Activated CD4-positive, alpha-beta T cell treated with anti-CD3 and anti-CD28 coated beads for 48 hours (primary cell): ENCODE measurements at regions not wholly inside any gene's neighbourhood (a gene's known extent, or its start where the extent isn't known, plus 50 kb on each side); places are given as distances from the start of the nearest gene placed in this dataset.

ENCODE experiments used
- DNase-seq: peaks from one replicate; pipeline ENCODE4 v3.0.0-alpha.2; 2020

DNA sequence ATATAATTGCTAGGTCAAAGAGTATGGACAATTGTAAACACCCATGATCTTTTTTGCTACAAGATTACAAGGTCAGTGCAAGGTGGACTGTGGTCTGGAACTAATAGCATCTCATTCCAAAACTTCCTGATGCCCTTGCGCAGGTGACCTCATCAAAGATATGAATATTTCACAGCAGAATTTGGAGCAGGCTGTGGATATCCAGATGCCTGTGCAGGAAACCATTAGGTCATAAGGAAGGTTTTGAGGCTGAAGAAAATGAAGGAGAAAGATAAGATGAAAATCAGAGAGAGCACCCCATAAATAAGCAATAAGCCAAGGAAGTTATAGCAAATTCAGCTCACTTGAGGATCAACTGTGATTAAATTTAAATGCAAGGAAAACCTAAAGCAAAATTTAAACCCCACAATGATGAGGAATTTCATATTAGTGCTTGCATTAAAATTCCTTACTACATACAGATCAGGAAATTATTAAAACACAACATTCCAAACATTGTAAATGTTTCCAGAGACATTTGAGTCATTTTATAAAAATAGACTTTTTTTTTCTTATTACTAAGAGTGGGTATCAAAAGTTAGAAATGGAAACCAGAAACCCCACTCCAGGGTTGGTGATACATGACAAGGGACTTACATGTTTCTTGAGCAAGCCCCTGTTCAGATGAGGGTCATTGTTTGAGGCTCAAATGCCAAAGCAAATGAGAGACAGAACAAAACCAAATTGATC lies 100.7 kb upstream of the FAM9C start:
- DNase-seq: no peak

DNA sequence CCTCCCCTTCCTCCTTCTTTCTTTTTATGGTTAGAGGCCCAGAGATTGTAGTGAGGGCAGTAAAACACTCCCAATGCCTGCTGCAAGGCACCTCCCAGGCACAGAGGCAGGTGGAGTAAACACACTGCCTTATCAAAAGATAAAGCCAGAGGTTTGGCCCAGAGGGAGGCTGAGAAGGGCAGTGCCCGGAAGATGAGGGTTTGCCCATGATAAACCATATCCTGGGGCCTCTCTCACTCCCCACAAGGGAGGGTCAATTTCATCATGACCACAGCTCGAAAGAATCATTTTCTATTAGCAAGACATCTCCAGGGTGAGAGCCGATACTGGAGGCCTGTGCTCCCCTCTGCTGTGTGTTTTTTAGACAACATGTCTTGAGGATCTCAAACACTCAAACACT lies 98.5 kb upstream of the FAM9C start:
- DNase-seq: no peak

DNA sequence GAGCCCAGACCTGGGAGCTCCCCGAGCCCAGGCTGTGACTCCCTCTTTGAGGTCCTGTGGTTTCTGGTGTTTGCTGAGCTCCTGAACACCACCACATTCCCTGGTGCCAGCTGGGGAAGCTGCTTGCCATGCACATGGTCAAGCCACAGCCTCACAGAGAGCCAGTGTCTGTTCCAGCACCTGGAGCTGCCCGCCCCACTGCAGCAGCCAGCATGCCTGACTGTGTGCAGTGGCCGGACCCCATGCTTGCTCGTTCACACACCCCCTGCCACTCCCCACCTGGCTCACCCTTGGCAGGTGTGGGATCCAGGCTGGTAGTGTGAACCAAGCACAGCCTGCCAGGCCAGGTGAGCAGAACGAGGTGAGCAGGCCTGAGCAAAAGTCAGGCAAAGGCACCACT lies 95.6 kb upstream of the FAM9C start:
- DNase-seq: no peak

DNA sequence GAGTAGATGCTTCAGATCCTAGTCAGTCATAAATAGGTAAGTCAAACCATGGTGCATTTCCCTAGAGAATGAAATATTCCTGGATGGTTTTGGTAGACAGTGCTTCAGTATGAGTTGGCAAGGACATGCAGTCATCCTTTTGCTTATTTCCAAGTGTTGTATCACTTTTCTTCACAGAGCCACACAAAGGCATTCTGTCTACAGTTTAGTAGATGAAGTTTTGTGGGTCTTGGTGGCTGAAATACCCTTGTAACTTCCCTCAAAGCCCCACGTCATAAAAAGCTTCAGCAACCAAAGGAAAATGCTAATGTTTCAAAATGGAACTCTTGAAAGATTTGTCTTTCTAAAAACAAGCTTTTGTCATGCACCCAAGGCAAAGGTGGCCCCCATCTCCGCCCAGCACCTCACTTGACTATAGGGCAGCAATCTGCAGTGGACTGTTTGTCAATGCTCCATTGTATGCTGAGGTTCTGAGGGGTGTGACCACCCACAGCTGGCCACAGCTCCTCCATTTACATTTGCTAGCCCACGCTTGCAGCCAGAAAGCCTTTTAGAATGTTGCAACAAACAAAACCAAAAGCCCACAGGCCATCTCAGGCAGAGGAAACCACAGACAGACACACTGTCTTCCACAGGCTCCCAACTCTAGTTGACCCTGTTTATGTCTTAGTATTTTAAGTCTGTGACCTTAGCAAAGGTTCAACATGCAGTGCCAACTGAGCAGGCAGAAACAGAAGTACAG lies 87.1 kb upstream of the FAM9C start:
- no peak for DNase-seq

DNA sequence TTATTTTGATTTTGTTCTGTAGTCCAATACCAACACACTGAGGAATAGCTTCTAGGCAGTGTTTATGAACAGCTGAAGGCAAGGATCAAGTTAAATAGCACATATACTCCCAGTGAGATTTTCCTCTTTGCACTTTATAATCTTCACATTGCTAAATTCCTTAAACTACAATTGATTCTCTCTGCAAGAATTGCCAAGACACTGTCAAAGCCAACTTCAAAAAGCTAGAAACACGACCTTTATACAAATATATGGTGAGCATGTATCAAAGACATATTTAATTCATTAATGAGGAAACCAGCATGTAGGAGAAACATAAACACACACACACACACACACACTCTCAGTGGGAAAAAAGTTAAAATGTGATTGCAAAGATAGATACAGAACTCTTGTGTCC lies 86.4 kb upstream of the FAM9C start:
- DNase-seq: no peak

DNA sequence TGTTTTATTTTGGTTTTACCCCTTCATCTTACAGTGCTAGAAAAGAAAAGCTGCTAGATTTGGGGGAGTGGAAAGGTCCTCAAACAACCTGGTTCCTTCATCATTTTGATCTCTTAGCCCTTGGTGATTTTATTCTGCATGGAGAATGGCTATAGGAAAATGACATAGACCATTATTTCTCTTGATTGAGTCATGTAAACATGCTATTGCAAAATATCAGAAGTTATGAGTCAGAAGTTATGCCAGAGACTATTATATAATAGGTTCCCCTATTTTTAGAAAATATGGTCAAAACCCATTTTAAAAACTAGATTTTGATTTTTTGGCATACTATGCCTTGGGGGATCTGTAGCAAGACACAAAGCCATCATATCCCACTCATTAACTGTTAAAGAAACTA lies 83.7 kb upstream of the FAM9C start:
- no peak for DNase-seq

DNA sequence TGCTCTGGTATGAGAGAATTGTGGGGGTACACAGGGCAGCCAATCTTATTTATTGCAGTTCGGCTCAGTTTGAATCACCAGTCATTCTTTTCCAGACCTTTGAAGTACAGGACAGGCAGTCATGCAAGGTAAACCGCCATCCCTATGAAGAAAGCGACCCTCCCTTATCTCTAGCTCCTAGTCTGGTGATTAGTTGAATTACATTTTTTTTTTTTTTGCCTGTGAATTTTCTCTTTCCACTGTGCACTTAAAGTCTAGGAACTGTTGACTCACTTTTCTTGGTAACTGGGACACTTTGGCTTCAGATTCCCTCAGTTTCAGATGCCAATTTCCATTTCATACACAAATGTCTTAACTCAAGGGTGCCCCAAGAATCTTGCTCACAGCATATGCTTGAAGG lies 82.4 kb upstream of the FAM9C start:
- DNase-seq: no peak

DNA sequence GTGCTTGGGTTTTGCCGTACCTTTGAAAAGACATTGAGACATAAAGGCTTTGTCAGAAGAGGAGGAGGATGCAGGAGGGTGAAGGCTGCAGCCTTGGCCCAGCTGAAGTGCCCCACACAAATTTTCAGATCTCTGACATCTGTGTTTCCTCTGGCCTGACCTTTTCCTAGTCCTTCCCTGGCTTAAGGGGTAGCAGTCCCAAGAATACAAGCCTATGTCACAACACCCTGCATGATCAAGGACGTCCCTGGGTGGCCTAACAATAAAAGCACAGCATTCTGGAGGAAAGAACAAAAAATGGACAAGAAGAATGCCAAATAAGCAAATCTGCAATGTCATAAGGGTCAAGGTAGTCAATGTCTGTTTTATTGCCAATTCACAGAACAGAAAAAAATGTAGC lies 80.8 kb upstream of the FAM9C start:
- DNase-seq: no peak

DNA sequence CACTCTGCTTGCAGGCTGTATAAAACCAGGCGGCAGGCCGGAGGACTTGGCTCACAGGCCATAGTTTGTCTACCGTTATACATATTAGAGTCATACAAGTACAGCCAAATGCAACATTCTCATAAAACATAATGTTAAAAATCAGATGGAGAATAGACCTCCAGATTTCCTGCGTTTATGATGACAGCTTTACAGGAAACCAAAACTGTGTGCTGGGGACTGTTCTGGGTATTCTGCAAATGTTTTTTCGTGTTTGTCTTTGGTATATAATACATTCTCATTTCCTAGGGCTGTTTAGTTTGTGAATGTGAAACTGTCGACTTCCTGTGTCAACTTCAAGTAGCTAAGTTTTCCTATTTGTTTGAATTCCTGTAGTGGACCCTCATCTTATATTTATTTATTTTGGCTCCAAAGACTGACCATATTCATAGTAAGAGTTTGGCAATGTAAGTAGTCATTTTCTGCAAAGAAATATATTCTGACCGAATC lies 79.5 kb upstream of the FAM9C start:
- DNase-seq: no peak

DNA sequence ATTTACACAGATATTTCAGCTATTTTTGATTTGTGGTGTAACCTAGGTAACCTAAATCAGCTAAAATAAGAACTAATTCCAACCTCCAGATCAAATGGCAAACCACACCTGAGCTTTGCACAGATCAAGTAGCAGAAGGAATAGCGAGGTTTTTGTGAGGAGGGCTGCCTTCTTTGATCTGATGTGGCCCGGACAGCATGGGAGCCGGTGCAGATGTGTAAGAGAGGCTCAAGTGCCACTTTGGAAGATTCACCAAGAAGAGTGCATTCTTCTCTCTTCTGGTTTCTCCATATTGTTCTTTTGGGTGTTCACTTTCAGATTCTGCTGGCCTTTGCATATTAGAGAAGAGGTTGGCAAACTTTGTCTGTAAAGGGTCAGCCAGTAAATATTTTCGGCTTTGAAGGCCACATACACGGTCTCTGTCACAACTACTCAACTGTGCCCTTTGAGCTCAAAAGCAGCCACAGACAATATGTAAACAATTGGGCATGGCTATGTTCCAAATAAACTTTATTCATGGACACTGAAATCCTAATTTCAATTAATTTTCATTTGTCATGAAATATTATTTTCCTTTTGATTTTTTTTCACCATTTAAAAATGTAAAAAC lies 78.9 kb upstream of the FAM9C start:
- DNase-seq: no peak

DNA sequence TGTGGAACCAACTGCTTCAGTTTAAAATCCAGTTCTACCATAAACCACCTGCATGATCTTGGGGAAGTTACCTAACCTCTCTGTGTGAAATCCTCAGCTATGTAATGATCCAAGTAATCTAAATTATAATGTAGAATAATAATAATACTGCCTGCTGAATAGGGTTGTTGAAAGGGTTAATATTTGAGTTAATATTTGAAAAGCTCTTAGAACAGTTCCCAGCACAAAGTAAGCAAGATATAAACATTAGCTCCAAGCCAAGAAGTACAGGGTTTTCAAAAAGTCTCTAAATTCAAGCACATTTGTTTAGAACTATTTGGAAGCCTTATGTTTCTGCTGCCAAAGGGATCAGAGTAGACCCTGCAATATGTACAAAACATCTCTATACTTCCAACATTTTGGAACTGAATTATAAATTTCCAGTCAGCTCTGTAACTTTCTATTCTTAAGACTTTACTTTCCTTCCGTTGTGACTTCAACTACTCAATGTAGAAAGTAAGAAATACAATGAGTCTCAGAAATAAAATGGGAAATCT lies 76.7 kb upstream of the FAM9C start:
- DNase-seq: no peak

DNA sequence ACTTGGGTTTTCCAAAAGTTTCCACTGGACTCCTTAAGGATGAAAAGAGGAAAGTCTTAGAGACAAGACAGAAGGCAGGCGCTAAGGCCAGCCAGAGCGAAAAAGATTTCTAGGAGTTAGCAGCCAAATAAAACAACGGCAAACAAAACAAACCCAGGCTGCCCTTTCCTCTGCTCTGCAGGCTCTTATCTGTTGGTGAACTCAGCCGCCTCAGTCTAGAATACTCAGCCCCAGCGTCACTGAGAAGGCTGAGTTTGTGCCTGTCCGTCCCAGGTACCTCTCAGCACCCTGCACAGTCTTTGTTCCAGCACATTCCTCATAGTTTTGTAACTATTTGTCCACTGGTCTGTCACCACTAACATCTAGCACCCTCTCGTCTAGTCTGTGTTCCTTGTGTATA lies 75.6 kb upstream of the FAM9C start:
- DNase-seq: no peak

DNA sequence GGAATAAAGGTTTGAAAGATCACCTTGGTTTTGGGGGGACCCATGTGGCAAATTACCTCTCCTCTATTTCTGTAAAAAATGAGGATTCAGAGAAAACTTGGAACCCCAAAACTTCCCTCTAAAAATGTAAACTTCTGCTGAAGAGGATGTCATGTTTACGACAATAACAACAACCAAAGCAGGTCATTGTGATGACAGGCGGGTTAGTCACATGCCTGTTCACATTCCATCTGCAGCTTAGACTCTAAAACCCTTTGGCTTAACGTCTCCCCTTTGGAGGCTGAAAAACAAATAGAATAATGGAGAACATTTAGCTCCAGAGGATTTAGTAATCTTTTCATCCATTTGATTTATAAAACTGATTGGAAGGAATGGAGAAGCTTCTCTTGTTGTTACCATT lies 75.0 kb upstream of the FAM9C start:
- no peak for DNase-seq

DNA sequence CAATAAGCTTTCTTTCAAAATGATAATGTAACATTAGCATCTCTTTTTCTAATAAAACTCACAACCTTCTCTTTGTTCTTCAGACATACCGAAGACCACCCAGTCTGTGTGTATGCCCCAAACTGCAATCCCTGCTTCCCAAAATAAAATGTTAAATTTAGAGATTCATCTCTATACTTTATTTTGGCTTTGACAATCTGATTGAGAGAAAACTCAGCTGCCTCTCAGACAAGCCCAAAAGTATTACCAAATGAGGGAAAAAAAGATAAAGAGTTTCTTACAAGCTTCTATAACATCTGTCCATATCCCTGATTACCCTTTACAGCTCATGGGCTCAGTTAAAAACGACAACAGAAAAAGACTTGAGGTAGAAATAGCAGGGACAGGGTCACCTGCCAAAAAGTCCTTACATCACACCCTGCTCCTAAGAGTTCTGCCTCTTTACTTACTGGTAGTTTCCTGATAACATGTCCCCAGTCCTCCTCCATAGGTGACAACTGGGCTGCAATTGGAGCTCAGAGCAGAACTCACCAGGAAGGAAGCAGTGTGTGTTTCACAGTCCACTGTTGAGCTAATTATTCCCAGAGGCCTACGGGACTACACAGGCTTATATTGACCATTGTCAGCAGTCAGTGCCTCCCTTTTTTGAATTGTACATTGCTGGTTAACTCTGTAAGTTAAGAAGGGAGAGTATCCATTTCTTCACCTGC lies 70.9 kb upstream of the FAM9C start:
- no peak for DNase-seq

DNA sequence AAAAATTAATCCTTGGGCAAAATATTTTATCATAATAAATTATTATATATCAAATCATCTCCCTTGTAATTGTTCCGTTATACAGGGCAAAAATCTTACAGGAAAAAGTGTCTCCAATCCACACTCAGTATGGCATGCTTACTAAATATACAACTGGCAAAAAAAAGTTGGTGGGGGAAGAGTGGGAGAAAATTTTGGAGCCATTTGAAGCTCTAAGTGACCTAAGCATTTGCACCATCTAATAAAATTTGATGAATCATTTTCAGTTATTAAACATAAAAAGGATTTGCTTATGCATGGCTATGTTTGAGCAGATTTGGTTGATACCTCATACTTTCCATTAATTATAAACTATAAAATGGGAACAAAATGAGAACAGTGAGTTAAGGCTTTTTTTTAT lies 68.1 kb upstream of the FAM9C start:
- DNase-seq: no peak

DNA sequence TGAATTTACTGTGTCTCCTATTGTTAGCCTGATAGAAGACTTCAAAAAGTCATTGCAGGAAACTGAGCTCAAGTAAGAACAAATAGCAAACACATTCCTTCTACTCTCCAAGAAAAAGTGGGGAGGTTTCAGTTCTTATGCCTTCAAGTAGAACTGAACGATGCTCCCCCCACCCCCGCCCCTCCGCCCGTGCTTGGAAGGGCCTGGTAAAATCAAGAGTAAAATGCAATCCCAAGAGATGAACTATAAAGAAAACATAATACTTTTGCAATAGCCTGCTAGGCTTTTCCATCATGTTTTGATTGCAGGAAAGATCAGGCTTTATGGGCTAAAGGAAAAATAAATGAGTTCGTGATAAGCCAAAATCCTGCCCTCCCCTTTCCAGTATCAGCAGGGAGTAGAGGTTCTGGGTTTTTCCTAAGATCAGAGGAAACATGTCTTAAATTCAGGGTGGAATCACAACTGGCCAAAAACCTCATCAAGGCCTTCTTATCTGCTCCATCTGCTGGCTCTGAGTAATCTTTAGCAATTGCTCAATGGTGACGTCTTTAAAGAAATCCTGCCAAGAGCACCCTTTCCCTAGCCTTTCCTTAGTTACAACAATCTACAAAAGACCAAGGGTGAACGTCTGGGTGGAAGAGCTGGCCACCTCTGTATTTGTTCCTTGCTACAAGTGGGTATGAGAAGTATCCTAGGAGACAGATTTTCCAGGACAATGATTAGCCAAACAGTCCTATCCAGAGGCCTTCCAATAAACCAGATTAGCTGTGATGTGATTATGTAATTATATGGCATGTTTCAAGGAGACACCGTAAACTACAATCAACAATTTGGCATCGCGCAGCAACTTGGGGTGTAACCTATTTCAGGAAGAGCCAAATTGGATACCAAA lies 66.3 kb upstream of the FAM9C start:
- no peak for DNase-seq

DNA sequence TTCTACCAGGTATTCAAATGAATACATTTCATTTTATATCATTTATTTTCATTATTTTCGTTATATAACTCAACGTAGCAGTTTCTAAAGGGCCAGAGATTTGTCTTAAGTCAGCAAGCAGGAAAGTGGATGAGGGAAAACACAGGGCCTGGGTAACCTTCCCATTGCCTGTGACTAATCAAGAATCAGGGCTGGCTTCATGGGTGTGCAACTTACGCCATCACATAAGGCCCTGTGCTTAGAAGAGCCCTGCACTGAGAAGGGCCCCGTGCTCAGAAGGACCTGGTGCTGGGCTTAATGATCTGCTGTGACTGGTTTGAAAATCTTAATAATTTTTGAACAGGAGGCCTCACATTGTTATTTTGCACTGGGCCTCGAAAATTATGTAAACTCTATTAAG lies 65.4 kb upstream of the FAM9C start:
- DNase-seq: no peak

DNA sequence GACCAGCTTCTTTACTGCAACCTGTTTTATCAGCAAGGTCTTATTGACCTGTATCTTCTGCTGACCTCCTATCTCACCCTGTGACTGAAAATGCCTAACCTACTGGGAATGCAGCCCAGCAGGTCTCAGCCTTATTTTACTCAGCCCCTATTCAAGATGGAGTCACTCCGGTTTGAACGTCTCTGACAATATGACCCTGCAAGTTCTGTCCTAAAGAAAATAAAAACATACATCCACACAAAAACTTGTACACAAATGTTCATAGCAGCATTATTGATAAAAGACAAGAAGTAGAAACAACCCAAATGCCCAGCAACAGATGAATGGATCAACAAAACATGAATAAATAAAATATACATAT lies 59.5 kb upstream of the FAM9C start:
- DNase-seq: no peak

DNA sequence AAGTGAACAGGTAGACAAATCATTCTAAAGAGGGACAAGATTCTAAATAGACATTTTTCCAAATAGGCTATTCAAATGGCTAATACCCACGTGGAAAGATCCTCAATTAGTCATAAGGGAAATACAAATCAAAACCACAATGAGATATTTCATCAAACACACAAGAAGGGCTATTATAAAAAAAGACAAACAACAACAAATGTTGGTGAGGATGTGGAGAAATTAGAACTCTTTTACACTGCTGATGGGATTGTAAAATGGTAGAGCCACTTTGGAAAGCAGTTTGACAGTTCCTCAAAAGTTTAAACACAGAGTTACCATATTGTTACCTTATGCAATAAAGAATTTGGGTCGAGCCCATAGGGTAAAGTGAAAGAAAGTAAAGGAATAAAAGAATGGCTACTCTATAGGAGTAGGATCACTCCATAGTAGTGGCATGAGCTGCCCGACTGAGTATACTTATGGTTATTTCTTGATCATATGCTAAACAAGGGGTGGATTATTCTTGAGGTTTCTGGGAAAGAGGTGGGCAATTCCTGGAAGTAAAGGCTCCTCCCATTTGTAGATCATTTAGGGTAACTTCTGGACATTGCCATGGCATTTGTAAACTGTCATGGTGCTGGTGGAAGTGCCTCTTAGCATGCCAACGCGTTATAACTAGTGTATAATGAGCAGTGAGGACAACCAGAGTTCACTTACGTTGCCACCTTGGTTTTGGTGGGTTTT lies 58.9 kb upstream of the FAM9C start:
- no peak for DNase-seq

DNA sequence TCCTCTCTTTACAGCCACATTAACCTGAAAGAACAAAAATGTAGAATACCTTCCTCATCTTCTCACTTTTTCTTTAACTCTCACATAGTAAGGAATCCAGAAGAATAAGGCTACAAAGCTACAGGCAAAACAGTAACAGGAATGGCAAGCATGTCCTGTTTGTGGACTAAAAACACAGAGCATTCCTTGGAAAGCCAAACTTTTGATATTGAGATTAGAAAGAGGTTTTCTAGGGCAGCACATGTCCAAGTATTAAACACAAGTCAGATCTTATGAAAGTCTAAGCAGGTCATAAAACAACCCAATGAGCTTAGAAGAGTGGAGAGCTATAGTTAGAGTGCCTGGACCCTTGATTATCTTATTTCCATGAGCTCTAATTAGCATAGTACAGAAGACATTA lies 58.2 kb upstream of the FAM9C start:
- no peak for DNase-seq

DNA sequence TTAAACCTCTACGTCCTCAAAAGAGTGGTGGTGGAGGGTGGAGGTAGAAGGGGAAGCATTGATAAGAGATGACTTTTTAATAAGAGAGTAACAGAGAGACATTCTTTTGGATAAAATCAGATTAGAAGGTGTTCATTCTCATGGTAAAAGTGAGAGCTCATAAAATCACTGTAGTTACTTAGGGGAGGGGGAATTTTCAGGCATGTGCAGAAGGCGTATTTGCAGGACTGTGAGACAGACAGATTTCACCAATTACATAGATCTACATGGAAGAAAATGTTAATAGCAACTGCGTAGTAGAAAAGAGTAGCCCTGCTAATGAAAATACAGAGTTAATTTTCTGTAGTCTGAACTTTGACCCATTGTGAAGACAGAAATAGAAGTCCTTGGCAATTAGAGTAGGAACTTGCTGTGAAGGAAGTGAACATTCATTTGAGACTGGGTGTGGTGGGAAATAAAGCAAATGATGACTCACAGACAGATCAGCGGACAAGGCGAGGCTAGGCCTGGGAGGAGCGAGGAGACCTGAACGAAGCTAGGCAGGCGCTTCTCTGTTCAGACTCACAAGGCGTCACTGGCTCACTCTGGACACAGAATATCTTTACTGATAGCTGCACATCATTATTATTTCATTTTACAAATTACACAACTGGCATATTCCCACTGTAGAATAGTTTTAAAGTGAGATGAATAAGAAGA lies 57.2 kb upstream of the FAM9C start:
- peak; percentile 55 for DNase-seq
